ENCODE measurements at regions not wholly inside any gene's neighbourhood (a gene's known extent, or its start where the extent isn't known, plus 50 kb on each side); places are given as distances from the start of the nearest gene placed in this dataset.

DNA sequence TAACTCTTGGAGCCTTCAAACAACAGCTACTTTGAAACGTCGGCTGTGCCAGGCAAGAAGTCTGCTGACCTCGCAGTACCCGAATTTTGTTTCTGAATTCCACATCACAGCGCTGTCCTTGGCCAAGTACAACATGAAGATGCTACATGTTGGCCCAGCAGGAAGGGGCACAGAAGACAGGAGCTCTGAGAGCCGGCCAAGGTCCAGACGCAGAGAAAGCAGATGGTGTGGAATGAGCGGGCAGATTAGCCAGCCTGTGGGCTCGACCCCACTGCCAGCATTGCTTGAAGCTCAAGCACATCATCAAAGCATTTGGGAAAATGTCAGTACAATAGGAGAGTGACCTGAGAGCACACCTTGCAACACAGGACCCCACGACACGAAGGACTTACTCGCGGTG lies 64.5 kb downstream of the FZD10 start:
- no peak for DNase-seq (ENCODE audit: insufficient read length, low spot score)
- TF ChIP-seq SPI1 (IDR thresholded peaks at IDR 0.05; ENCODE audit: low read depth, low read length) (no peak), POLR2A (IDR thresholded peaks at IDR 0.05; ENCODE audit: low read depth, low read length) (no peak), POLR2AphosphoS5 (IDR thresholded peaks at IDR 0.05; ENCODE audit: low read depth, low read length) (no peak)
- FAIRE-seq: no peak

DNA sequence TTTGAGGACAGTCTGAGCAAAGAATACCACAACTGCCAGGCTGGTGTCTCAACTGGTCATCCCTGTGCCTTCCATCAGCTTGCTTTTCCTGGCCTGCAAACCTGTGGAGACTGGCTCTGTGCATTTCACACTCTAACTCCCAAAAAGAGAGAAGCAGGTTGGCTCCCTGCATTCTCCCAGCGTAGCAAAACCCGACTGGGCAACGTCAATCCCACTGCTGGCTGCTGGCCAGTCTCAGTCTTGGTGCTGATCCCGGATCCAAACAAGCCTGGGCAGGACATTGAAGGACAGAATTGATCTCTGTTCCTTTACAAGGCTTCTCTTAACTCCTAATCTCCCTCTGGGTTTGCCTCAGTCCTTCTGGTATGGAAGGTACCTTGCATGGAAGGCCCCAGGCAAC lies 65.4 kb downstream of the FZD10 start:
- DNase-seq (ENCODE audit: insufficient read length, low spot score): no peak
- no peak for TF ChIP-seq POLR2A (IDR thresholded peaks at IDR 0.05; ENCODE audit: low read depth, low read length)
- no peak for TF ChIP-seq POLR2AphosphoS5 (IDR thresholded peaks at IDR 0.05; ENCODE audit: low read depth, low read length)
- no peak for TF ChIP-seq TAF1 (IDR thresholded peaks at IDR 0.05; ENCODE audit: low read depth, low read length)
- TF ChIP-seq PAX5 (IDR thresholded peaks at IDR 0.05; ENCODE audit: insufficient read depth, low read length, severe bottlenecking): no peak
- TF ChIP-seq POU2F2 (IDR thresholded peaks at IDR 0.05; ENCODE audit: low read depth, low read length): no peak
- TF ChIP-seq SPI1 (IDR thresholded peaks at IDR 0.05; ENCODE audit: low read depth, low read length): no peak
- no peak for FAIRE-seq

DNA sequence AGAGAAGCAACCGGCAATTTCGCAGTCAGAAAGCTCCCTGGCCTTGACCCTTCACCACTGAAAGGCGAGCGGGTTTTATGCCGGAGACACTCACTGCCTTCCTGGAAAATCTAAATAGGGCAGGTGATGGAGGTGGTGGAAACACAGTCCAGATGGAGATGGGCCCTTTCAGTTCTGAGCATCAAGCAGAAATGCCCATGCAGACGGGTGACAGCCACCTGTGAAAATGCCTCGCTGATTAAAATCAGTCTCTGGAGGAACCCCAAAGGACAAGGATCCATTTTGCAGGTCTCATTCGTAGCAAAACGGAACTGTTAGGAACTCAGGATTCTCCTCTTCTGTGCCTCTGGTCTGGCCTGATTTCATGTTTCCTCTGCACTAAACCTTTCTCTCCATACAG lies 74.2 kb downstream of the FZD10 start:
- TF ChIP-seq SPI1 (IDR thresholded peaks at IDR 0.05; ENCODE audit: low read depth, low read length) (no peak), PAX5 (IDR thresholded peaks at IDR 0.05; ENCODE audit: insufficient read depth, low read length, severe bottlenecking) (no peak), POLR2A (IDR thresholded peaks at IDR 0.05; ENCODE audit: low read depth, low read length) (no peak), TAF1 (IDR thresholded peaks at IDR 0.05; ENCODE audit: low read depth, low read length) (no peak), POLR2AphosphoS5 (IDR thresholded peaks at IDR 0.05; ENCODE audit: low read depth, low read length) (no peak), POU2F2 (IDR thresholded peaks at IDR 0.05; ENCODE audit: low read depth, low read length) (no peak)
- FAIRE-seq: no peak
- no peak for DNase-seq (ENCODE audit: insufficient read length, low spot score)

DNA sequence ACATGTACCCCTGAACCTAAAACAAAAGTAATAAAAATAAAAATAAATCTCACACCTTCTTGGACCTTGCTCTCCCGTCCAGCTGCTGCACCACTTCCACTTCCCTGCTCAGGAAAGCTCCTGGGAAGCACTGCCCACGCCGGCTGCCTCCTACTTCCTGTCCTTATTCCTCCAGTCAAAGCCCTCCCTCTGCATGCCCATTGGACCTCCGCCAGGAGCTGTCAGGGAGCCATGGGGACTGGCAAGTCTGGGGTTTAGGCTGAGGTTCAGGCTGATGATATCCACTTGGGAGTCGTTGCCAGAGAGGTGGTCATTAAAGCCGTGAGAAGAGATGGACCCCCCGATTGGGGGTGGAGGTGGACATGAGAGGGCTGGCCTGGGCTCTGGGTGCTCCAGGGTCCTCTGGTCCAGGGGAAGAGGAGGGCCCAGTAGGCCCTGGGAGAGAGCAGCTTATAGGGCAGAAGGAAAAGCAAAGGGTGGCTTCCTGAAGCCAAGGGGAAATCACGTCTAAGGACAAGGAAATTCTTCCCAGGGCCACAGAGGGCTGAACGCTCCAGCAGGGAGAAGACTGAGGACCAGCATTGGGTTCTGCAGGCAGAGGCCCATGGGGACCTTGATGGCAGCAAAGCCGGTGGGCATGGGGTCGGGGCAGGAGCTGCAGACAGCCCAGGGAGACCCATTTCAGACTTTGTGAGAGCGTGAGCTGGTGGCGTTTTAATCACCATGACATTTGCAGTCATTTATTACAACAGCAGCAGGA lies 78.7 kb downstream of the FZD10 start:
- TF ChIP-seq TAF1 (IDR thresholded peaks at IDR 0.05; ENCODE audit: low read depth, low read length) (no peak), SPI1 (IDR thresholded peaks at IDR 0.05; ENCODE audit: low read depth, low read length) (no peak)
- DNase-seq (ENCODE audit: insufficient read length, low spot score) (no peak), FAIRE-seq (no peak)

DNA sequence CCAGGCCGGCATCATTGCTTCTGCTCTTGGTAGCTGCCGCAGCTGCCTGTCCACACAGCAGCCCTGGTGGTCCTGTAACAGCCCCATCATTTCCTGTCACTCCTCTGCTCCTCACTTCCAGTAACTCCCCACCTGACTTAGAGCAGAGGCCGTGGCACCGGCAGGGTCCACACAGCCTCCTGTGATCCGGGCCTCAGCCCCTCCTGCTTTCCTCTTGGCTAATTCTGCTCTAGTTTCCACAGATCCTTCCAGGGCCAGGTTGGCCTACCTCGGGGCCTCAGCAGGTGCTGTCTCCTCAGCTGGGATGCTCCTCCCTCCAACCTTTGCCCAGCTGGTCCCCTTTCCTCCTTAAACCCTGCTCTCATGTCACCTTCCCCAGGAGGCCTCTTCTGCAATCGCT lies 80.2 kb downstream of the FZD10 start:
- TF ChIP-seq TAF1 (IDR thresholded peaks at IDR 0.05; ENCODE audit: low read depth, low read length): no peak
- no peak for TF ChIP-seq POU2F2 (IDR thresholded peaks at IDR 0.05; ENCODE audit: low read depth, low read length)
- no peak for TF ChIP-seq PAX5 (IDR thresholded peaks at IDR 0.05; ENCODE audit: insufficient read depth, low read length, severe bottlenecking)
- TF ChIP-seq POLR2A (IDR thresholded peaks at IDR 0.05; ENCODE audit: low read depth, low read length): no peak
- TF ChIP-seq SPI1 (IDR thresholded peaks at IDR 0.05; ENCODE audit: low read depth, low read length): no peak
- TF ChIP-seq POLR2AphosphoS5 (IDR thresholded peaks at IDR 0.05; ENCODE audit: low read depth, low read length): no peak
- no peak for FAIRE-seq
- DNase-seq (ENCODE audit: insufficient read length, low spot score): no peak

DNA sequence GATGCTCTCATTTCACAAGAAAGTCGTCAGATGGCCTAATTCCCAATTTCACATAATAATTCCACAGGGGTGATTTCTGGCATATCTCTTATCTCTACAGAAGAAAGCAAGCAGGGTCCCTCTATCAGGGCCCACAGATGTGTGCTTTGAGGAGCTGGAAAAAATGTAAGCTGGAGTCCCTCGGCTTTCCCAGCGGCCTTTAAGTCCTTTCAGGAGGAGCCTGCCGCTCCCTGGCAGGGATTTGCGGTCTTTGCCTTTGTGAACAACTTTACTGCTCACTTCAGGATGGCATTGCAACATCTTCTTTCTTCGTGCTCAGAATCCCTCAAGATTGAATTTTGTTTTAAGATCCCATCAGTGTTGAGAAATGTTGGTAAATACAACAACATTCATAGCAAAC lies 83.0 kb downstream of the FZD10 start:
- no peak for TF ChIP-seq TAF1 (IDR thresholded peaks at IDR 0.05; ENCODE audit: low read depth, low read length)
- TF ChIP-seq SPI1 (IDR thresholded peaks at IDR 0.05; ENCODE audit: low read depth, low read length): no peak
- no peak for TF ChIP-seq PAX5 (IDR thresholded peaks at IDR 0.05; ENCODE audit: insufficient read depth, low read length, severe bottlenecking)
- no peak for TF ChIP-seq POLR2A (IDR thresholded peaks at IDR 0.05; ENCODE audit: low read depth, low read length)
- TF ChIP-seq POU2F2 (IDR thresholded peaks at IDR 0.05; ENCODE audit: low read depth, low read length): no peak
- no peak for TF ChIP-seq POLR2AphosphoS5 (IDR thresholded peaks at IDR 0.05; ENCODE audit: low read depth, low read length)
- DNase-seq (ENCODE audit: insufficient read length, low spot score): no peak
- no peak for FAIRE-seq

DNA sequence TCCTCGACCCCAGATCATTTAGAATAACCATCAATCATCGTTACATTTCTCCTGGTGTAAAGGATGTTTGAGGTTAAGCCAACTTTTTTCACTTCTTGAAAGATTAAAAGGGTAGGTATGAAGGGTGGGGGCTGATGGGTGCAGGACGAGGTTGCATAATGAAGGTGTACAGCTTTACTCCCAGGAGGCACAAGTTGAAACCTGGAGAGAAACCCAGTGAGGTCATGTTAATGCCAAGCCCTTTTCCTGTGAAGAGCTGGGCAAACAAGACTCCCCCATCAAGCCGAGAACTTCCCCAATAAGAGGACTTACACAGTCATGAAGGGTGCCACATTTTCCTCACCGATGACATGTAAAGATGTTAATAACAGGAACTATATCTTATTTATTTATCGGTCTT lies 84.3 kb downstream of the FZD10 start:
- no peak for DNase-seq (ENCODE audit: insufficient read length, low spot score)
- no peak for FAIRE-seq
- TF ChIP-seq TAF1 (IDR thresholded peaks at IDR 0.05; ENCODE audit: low read depth, low read length) (no peak), POLR2A (IDR thresholded peaks at IDR 0.05; ENCODE audit: low read depth, low read length) (no peak), POU2F2 (IDR thresholded peaks at IDR 0.05; ENCODE audit: low read depth, low read length) (no peak), SPI1 (IDR thresholded peaks at IDR 0.05; ENCODE audit: low read depth, low read length) (no peak), PAX5 (IDR thresholded peaks at IDR 0.05; ENCODE audit: insufficient read depth, low read length, severe bottlenecking) (no peak)

DNA sequence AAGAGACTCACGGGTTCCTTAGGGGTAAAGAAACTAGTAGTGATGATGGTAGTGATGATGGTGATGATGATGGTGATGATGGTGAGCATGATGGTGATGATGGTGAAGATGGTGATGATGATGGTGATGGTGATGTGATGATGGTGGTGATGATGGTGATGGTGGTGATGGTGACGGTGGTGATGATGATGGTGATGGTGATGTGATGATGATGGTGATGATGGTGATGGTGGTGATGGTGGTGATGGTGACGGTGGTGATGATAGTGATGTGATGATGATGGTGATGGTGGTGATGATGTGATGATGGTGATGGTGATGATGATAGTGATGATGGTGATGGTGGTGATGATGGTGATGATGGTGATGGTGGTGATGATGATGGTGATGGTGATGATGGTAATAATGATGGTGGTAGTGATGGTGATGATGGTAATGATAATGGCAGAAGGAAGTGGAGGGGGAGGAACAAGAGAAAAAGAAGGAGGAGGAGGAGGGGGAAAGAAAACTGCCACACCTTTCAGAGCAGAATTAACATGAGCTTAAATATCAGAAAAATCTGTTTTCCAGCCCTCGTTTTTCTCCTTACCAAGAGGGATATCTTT lies 85.5 kb downstream of the FZD10 start:
- FAIRE-seq (peak; percentile 58), DNase-seq (ENCODE audit: insufficient read length, low spot score) (no peak)
- no peak for TF ChIP-seq POLR2AphosphoS5 (IDR thresholded peaks at IDR 0.05; ENCODE audit: low read depth, low read length)
- TF ChIP-seq TAF1 (IDR thresholded peaks at IDR 0.05; ENCODE audit: low read depth, low read length): no peak
- TF ChIP-seq POLR2A (IDR thresholded peaks at IDR 0.05; ENCODE audit: low read depth, low read length): no peak
- no peak for TF ChIP-seq SPI1 (IDR thresholded peaks at IDR 0.05; ENCODE audit: low read depth, low read length)

DNA sequence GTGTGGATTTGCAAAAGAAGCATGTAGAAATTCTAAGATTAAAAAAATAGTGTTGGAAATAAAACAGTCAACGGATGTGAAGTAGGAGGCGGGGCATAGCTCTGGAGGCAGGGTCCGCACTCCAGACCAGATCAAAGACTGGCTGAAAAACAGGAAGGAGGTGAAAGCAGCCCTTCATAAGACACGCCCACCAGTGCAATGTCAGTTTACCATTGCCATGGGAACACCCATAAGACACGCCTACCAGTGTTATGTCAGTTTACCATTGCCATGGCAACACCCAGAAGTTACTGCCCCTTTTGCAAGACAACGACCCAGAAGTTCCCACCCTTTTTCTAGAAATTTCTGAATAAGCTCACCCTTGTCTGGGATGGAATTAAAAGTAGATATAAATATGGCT lies 87.1 kb downstream of the FZD10 start:
- DNase-seq (ENCODE audit: insufficient read length, low spot score) (no peak), FAIRE-seq (no peak)
- TF ChIP-seq POU2F2 (IDR thresholded peaks at IDR 0.05; ENCODE audit: low read depth, low read length) (no peak), TAF1 (IDR thresholded peaks at IDR 0.05; ENCODE audit: low read depth, low read length) (no peak), POLR2A (IDR thresholded peaks at IDR 0.05; ENCODE audit: low read depth, low read length) (no peak), POLR2AphosphoS5 (IDR thresholded peaks at IDR 0.05; ENCODE audit: low read depth, low read length) (no peak), PAX5 (IDR thresholded peaks at IDR 0.05; ENCODE audit: insufficient read depth, low read length, severe bottlenecking) (no peak), SPI1 (IDR thresholded peaks at IDR 0.05; ENCODE audit: low read depth, low read length) (no peak)

DNA sequence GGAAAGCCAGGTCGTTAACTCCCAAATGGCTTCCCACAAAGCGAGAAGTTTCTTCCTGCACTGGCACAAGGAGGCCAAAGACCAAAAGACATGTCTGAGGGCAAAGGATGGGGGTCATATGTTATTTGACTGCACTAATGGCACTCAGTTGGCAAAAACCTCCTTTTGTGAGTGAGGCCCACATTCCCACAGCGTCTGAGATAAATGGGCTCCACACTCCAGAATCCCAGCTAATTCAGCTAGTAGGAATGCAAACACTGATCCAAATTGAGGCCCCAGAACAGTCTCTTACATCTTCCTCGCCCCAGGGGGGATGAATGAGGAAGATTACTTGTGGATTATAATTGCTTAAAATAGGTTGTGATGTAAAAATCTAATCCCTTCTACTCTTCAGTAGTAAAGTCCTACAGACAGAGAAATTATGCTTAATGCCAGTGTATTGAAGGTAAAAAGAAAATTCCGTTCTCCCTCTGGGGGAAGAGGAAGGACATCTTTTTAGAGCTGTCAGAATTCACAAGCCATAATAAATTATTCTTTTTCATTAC lies 86.4 kb upstream of the PIWIL1 start:
- TF ChIP-seq POLR2AphosphoS5 (IDR thresholded peaks at IDR 0.05; ENCODE audit: low read depth, low read length): no peak
- no peak for TF ChIP-seq POLR2A (IDR thresholded peaks at IDR 0.05; ENCODE audit: low read depth, low read length)
- TF ChIP-seq PAX5 (IDR thresholded peaks at IDR 0.05; ENCODE audit: insufficient read depth, low read length, severe bottlenecking): no peak
- no peak for TF ChIP-seq SPI1 (IDR thresholded peaks at IDR 0.05; ENCODE audit: low read depth, low read length)
- no peak for TF ChIP-seq TAF1 (IDR thresholded peaks at IDR 0.05; ENCODE audit: low read depth, low read length)
- no peak for TF ChIP-seq POU2F2 (IDR thresholded peaks at IDR 0.05; ENCODE audit: low read depth, low read length)
- DNase-seq (ENCODE audit: insufficient read length, low spot score) (no peak), FAIRE-seq (no peak)
